ENCODE measurements at regions not wholly inside any gene's neighbourhood (a gene's known extent, or its start where the extent isn't known, plus 50 kb on each side); places are given as distances from the start of the nearest gene placed in this dataset.

GRCh38 chr2:82797469-82797868 lies 1661.6 kb downstream of the SUCLG1 start:
- TF ChIP-seq CTCF (IDR thresholded peaks at IDR 0.05; ENCODE audit: borderline replicate concordance, extremely low read depth, insufficient read depth): no peak
- H3K36me3 ChIP-seq (ENCODE audit: control insufficient read depth in 2 of 3, insufficient read depth in 3 of 3, low read length in 3 of 3): no peaks in the 10 kb centered on the region
- no peak overlapping the region for H3K27ac ChIP-seq (ENCODE audit: low read depth in 2 of 2, low read length in 2 of 2)
- H3K9me3 ChIP-seq (ENCODE audit: control insufficient read depth in 2 of 3, insufficient read depth in 1 of 3, low read length in 3 of 3): no peaks in the 10 kb centered on the region
- no peak overlapping the region for H3K4me3 ChIP-seq (ENCODE audit: low read length in 3 of 3)
- no peaks in the 10 kb centered on the region for H3K27me3 ChIP-seq (ENCODE audit: control insufficient read depth, insufficient read depth, low read length)
- DNase-seq (no peak), FAIRE-seq (no peak)
- no peak overlapping the region for H3K9ac ChIP-seq (ENCODE audit: low read length in 3 of 3)
- H3K4me1 ChIP-seq (ENCODE audit: control insufficient read depth in 2 of 3, insufficient read depth in 2 of 3, low read depth in 1 of 3, low read length in 3 of 3): no peaks in the 10 kb centered on the region
- intact Hi-C loops (cut with DNase I): no loop called here

GRCh38 chr2:82796132-82796531 lies 1662.9 kb downstream of the SUCLG1 start:
- no peak overlapping the region for H3K27ac ChIP-seq (ENCODE audit: low read depth in 2 of 2, low read length in 2 of 2)
- H3K9ac ChIP-seq (ENCODE audit: low read length in 3 of 3): no peak overlapping the region
- H3K27me3 ChIP-seq (ENCODE audit: control insufficient read depth, insufficient read depth, low read length): no peaks in the 10 kb centered on the region
- H3K4me3 ChIP-seq (ENCODE audit: low read length in 3 of 3): no peak overlapping the region
- FAIRE-seq (no peak), DNase-seq (no peak)
- intact Hi-C loops (cut with DNase I): no loop called here
- H3K9me3 ChIP-seq (ENCODE audit: control insufficient read depth in 2 of 3, insufficient read depth in 1 of 3, low read length in 3 of 3): no peaks in the 10 kb centered on the region
- no peaks in the 10 kb centered on the region for H3K4me1 ChIP-seq (ENCODE audit: control insufficient read depth in 2 of 3, insufficient read depth in 2 of 3, low read depth in 1 of 3, low read length in 3 of 3)
- no peak for TF ChIP-seq CTCF (IDR thresholded peaks at IDR 0.05; ENCODE audit: borderline replicate concordance, extremely low read depth, insufficient read depth)
- no peaks in the 10 kb centered on the region for H3K36me3 ChIP-seq (ENCODE audit: control insufficient read depth in 2 of 3, insufficient read depth in 3 of 3, low read length in 3 of 3)

GRCh38 chr2:82795446-82795845 lies 1663.6 kb downstream of the SUCLG1 start:
- no peaks in the 10 kb centered on the region for H3K27me3 ChIP-seq (ENCODE audit: control insufficient read depth, insufficient read depth, low read length)
- no peak overlapping the region for H3K4me3 ChIP-seq (ENCODE audit: low read length in 3 of 3)
- H3K27ac ChIP-seq (ENCODE audit: low read depth in 2 of 2, low read length in 2 of 2): no peak overlapping the region
- no peak for TF ChIP-seq CTCF (IDR thresholded peaks at IDR 0.05; ENCODE audit: borderline replicate concordance, extremely low read depth, insufficient read depth)
- intact Hi-C loops (cut with DNase I): no loop called here
- H3K36me3 ChIP-seq (ENCODE audit: control insufficient read depth in 2 of 3, insufficient read depth in 3 of 3, low read length in 3 of 3): no peaks in the 10 kb centered on the region
- DNase-seq (peak in 2 of 5 donors; percentile 27 to 30), FAIRE-seq (peak; percentile 6)
- no peaks in the 10 kb centered on the region for H3K4me1 ChIP-seq (ENCODE audit: control insufficient read depth in 2 of 3, insufficient read depth in 2 of 3, low read depth in 1 of 3, low read length in 3 of 3)
- no peaks in the 10 kb centered on the region for H3K9me3 ChIP-seq (ENCODE audit: control insufficient read depth in 2 of 3, insufficient read depth in 1 of 3, low read length in 3 of 3)
- H3K9ac ChIP-seq (ENCODE audit: low read length in 3 of 3): no peak overlapping the region

GRCh38 chr2:82793711-82794435 lies 1665.2 kb downstream of the SUCLG1 start:
- intact Hi-C loops (cut with DNase I): no loop called here
- Histone ChIP-seq H3K36me3 (ENCODE audit: control insufficient read depth in 2 of 3, insufficient read depth in 3 of 3, low read length in 3 of 3) (no peaks in the 10 kb centered on the region), H3K9ac (ENCODE audit: low read length in 3 of 3) (no peak overlapping the region), H3K27me3 (ENCODE audit: control insufficient read depth, insufficient read depth, low read length) (no peaks in the 10 kb centered on the region), H3K4me1 (ENCODE audit: control insufficient read depth in 2 of 3, insufficient read depth in 2 of 3, low read depth in 1 of 3, low read length in 3 of 3) (peaks cover 0 to 2% (median 0%) of the 10 kb centered on the region in 3 donors), H3K4me3 (ENCODE audit: low read length in 3 of 3) (no peak overlapping the region), H3K9me3 (ENCODE audit: control insufficient read depth in 2 of 3, insufficient read depth in 1 of 3, low read length in 3 of 3) (no peaks in the 10 kb centered on the region), H3K27ac (ENCODE audit: low read depth in 2 of 2, low read length in 2 of 2) (no peak overlapping the region)
- FAIRE-seq: no peak
- no peak for TF ChIP-seq CTCF (IDR thresholded peaks at IDR 0.05; ENCODE audit: borderline replicate concordance, extremely low read depth, insufficient read depth)
- DNase-seq: no peak
